Smooth muscle cell of the brain vasculature (primary cell): ENCODE measurements at regions not wholly inside any gene's neighbourhood (a gene's known extent, or its start where the extent isn't known, plus 50 kb on each side); places are given as distances from the start of the nearest gene placed in this dataset.
"Not testable (repeated sequence)": the region's sequence is repeated elsewhere in the genome, so short reads cannot be mapped to it uniquely, and the experiment has no call there.

Experiments
- DNase-seq: peaks from one replicate; pipeline ENCODE4 v3.0.0-alpha.2; 2012; ENCODE audit warnings: low read depth, low spot score

DNA sequence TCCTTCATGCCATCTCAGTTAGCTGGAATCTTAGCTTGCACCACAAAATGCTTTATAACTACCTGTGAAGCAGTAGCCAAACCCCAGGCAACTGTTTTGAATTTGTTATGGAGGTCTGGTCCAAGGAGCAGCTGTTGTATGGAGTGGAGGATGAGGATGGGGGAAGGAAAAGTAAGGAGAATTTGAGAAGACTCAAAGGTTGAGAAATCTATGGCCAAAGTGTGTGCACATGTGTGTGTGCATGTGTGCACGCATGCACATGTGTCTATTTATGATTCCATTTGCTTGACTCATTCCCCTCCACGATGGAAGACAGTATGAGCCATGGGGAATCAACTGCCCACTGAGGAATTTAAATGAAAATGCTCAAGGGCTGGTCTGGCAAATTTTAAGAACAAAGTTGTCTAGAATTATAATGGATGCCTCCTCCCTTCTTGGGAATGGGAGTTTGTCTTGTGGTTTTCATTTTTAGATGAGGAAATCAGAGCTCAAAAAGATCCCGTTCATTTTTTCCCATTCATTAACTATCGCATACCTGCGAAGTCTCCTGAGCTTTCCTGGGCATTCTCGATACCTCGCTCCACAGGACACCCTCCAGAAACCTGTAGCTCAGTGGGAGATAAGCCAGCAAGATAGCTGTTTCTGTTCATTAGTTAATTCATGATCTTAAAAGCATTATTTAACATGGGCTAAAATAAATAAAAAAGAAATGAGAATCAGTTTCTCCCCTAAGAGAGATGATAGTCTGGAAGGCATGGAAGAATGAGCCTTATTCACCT is 152.3 kb upstream of the NEDD9 start:
- DNase-seq = no peak

DNA sequence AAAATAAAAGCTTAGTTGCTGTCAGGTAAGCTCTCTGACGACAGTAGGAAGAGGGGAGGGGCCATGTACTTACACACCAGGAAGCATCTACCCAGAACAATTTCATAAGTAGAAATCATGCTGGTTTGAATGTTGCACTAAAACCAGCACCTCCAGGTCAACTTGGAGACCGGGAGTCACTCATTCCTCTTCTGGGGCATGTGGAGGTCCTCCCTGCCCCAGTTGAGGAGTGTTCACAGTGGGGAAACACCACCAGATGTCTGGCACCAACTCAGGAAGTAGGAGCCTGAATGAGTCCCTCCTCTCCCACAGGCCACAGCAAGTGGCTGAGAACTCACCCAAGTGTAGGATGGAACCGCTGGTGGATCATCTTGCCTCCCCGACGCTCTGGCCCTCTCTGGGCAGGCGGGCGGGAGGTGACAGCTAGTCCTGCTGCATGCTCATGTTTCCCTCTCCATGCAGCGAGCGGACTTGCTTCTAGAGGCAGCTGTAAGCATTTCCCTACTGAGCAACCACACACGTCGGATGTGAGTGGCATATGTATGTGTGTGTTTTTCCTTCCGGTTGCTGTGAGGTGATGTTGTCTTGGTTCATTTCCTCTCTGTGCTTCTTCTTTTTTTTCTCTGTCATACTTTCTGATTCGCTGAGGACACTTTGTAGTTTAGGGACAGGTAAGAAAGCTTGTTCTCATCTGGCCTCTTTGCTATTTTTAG is 149.5 kb upstream of the NEDD9 start:
- no peak for DNase-seq

- DNase-seq = no peak
Observed at GRCh38 chr6:11380969-11381744, 148.7 kb upstream of the NEDD9 start.

DNA sequence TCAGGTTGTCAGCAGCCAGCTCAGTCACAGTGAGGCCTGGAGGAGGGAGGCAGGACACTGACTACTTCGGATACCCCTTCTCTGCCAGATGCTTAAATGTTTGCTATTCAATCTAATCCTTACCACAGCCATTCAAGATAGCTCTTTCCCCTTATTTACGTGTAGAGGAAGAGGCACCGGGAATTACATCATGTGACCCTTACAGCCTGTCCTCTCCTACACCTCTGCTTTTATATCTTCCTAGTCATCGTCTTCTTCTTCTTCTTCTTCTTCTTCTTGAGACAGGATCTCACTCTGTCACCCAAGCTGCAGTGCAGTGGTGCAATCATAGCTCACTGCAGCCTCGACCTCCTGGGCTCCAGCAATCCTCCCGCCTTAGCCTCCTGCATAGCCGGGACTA is 148.1 kb upstream of the NEDD9 start:
- no peak for DNase-seq

GRCh38 chr6:11379805-11380204 is 147.3 kb upstream of the NEDD9 start:
- DNase-seq = no peak

DNA sequence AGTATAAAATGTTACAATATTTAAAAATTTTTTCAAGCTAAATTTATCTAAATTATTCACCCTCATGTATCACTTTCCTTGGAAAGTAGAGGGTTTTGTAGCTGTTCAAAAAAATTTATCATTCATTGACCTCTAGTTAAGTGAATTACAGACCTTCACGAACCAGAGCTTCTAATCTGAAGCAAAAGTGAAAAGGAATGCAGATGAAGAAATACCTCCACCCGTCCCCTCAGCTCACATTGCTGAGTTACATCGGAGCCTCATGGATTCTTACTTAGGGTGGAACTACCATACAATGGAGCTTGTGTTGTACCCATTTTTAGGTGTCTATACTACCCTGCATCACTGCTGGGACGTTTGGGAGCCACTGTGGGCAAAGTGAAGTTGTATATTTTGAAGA is 146.2 kb upstream of the NEDD9 start:
- no peak for DNase-seq

GRCh38 chr6:11374036-11375010 is 141.9 kb upstream of the NEDD9 start:
- no peak for DNase-seq

- no peak for DNase-seq
Observed at GRCh38 chr6:11373208-11373607, 140.7 kb upstream of the NEDD9 start.

DNA sequence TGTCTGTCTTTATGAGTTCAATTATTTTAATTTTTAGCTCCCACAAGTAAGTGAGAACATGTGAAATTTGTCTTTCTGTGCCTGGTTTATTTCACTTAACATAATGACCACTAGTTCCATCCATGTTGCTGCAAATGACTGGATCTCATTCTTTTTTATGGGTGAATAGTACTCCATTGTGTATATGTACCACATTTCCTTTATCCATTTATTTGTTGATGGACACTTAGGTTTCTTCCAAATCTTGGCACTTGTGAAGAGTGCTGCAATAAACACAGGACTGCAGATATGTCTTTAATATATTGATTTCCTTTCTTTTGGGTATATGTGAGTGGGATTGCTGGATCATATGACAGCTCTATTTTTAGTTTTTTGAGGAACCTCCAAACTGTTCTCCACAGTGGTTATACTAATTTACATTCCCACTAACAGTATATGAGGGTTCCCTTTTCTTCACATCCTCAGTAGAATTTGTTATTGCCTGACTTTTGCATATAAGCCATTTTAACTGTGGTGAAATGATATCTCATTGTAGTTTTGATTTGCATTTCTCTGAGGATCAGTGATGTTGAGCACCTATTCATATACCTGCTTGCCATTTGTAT is 139.8 kb upstream of the NEDD9 start:
- DNase-seq = not testable (repeated sequence)

GRCh38 chr6:11370191-11371018 is 137.9 kb upstream of the NEDD9 start:
- DNase-seq = no peak

DNA sequence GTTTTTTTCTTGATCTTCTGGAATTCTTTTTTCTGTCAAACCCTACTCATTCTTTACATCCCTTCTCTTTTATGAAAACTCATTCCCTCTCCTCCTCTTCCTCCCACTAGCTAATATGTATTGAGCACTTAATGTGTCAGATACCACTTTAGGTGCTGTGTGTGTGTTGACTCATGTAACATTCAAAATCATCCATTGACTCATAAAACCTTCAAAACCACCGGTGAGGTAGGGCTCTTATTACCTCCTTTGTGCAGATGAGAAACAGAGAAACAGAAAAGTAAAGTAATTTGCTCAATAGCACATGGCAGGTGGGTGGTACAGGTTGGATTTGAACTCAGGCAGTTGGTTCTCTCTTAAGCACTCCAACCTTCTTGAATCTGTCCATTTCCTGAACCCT is 136.3 kb upstream of the NEDD9 start:
- no peak for DNase-seq

DNA sequence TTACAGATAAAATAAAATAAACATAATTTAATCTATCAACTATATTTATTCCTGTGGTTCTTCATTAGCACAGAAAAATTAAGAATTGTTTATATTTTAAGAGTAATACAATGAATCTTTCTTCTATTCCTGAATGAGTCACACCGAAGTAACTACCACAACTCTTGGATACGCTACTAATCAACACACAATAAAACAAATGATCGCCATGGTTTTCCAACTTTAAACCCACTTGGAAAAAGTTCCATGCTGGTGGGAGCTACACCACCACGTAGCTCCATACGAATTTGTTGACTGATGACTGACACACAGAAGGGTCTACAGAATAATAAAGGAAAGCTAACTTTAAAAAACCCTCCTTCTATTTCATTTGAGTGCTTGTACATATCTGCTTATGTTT is 135.8 kb upstream of the NEDD9 start:
- no peak for DNase-seq

- no peak for DNase-seq
Observed at GRCh38 chr6:11367638-11368199, 135.3 kb upstream of the NEDD9 start.

DNA sequence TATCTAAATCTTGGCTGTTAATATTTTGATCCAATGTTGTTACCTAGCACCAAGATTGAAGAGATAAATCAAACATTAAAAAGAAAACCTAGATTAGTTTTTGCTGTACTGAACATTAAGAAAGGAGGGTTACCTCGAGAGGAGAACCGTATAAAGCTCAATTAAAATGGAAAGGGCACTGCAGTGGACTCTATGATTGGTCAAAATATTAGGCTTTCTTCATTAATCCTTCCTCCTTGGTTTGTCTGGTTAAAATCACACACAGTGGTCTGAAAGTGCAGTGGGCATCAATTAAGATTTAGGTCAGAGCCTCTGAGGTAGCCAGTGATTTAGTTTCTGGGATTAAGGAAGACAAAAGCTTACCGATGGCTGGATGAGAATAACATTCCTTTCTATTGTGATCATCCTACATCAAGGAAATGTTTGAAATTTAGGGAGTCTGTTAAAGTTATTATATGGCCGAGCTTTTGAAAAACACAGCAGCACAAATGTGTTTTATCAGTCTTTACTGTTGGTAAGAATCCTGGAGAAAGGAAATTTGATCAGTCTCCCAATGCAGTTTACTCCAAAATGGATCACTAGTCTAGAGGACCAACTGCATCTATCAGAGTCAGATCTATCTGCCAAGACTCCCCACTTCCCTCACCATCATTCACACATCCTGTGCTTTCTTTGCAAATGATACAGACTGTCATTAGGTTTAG is 134.6 kb upstream of the NEDD9 start:
- no peak for DNase-seq

GRCh38 chr6:11366183-11366933 is 133.9 kb upstream of the NEDD9 start:
- no peak for DNase-seq

DNA sequence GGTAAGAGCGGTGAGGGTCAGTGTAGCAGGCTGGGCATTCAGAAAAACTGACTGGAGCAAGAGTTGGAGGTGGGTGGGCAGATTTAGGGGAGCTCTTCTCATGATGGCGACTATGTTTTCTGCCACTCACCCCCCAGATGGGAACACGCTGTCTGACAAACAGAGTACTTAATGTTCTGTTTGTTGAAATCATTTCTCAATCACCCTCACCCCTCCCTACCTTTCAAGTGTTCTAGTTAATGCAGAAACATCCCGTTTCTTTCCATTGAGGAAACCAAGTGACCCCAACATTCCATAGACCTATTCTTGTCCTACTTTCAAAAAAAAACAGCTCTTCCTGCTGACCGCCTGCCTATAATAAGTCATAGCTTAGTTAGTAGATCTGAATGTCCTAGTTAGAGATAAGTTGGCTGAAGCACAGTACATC is 132.5 kb upstream of the NEDD9 start:
- no peak for DNase-seq

DNA sequence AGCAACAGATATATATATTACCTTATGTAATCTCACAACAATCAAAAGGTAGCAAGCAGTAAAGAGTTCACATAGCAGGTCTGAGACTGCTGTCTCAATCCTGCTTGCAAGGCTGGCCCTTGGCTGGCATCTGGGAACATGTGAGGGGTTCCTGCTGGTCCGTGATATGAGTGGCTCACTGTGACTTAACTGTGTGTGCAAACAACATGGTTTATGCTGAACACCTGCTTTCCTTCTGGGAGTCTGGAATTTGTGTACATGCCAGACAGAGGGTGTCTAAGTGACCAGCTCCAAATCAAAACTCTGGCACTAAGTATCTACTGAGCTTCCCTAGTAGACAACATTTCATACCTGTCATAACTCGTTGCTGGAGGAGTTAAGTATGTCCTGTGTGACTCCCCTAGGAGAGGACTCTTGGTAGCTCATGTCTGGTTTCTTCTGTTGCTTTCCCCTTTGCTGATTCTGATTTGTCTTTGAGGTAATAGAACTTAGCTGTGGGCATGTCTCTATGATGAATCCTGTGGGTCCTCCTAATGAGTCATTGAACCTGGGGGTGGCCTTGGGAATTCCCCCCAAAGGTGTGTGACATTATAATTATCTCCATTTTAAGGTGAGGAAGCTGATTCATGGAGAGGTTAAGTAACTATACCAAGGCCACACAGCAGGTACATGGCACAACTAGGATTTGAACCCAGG is 131.6 kb upstream of the NEDD9 start:
- no peak for DNase-seq

DNA sequence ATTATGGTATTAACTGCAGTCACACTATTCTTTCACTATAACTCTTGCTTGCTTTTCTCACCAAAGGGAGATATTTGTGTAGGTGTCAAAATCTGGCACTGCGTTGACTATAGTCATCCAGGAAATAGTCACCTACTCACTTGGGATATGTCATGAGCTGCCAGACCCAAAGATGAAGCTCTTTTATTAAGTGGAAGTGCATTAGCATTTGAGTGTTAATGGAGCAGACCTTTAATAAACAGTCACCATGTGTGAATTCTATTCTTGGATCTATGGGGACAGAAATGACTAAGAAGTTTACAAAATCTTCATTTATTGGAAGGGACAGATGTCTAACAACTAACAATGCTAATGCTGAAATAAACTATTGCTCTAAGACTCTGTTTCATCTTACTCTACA is 130.1 kb upstream of the NEDD9 start:
- DNase-seq = no peak
